Neural progenitor cell (in vitro differentiated cells): ENCODE measurements at regions not wholly inside any gene's neighbourhood (a gene's known extent, or its start where the extent isn't known, plus 50 kb on each side); places are given as distances from the start of the nearest gene placed in this dataset.

ENCODE experiments used
- DNase-seq: peaks from one replicate; pipeline ENCODE4 v3.0.0-alpha.2; 2016; ENCODE audit warnings: low spot score
- H2AFZ ChIP-seq: fragments of 200-600 bp; sonication (generic); replicated peaks from 2 replicates; pipeline ENCODE4 v1.6.1; 2016; ENCODE audit warnings: antibody characterized with exemption
- H3F3A ChIP-seq: fragments of 200-600 bp; sonication (generic); 2 replicates; pipeline ENCODE4 v1.6.1; 2016; ENCODE audit warnings: antibody characterized with exemption, low read depth
- H3K27ac ChIP-seq: fragments of 200-600 bp; sonication (generic); 2 replicates; pipeline ENCODE4 v1.5.1; 2016; ENCODE audit warnings: mild to moderate bottlenecking
- H3K27me3 ChIP-seq: fragments of 200-600 bp; sonication (generic); 2 replicates; pipeline ENCODE4 v1.6.1; 2016; ENCODE audit warnings: mild to moderate bottlenecking, moderate library complexity
- H3K36me3 ChIP-seq: fragments of 200-600 bp; sonication (generic); 2 replicates; pipeline ENCODE4 v1.5.1; 2016
- H3K4me1 ChIP-seq: fragments of 200-600 bp; sonication (generic); 2 replicates; pipeline ENCODE4 v1.6.1; 2016; ENCODE audit warnings: mixed run types
- H3K4me2 ChIP-seq: fragments of 200-600 bp; sonication (generic); 2 replicates; pipeline ENCODE4 v1.6.1; 2016
- H3K4me3 ChIP-seq: fragments of 200-600 bp; sonication (generic); 2 replicates; pipeline ENCODE4 v1.5.1; 2016
- H3K79me2 ChIP-seq: fragments of 200-600 bp; sonication (generic); 2 replicates; pipeline ENCODE4 v1.6.1; 2016; ENCODE audit warnings: low read depth
- H3K9ac ChIP-seq: fragments of 200-600 bp; sonication (generic); 2 replicates; pipeline ENCODE4 v1.6.1; 2016
- H3K9me3 ChIP-seq: fragments of 200-600 bp; sonication (generic); 2 replicates; pipeline ENCODE4 v1.5.1; 2016; ENCODE audit warnings: low read depth
- H4K20me1 ChIP-seq: fragments of 200-600 bp; sonication (generic); 2 replicates; pipeline ENCODE4 v1.6.1; 2016; ENCODE audit warnings: low read depth
- H3K27ac Mint-ChIP-seq: 3 replicates; pipeline ENCODE4 v1.8.0; 2021; ENCODE audit warnings: mixed read lengths
- H3K27me3 Mint-ChIP-seq: 2 replicates; pipeline ENCODE4 v1.8.0; 2022; ENCODE audit warnings: low read depth, mild to moderate bottlenecking, inconsistent platforms, moderate library complexity, mixed read lengths; ENCODE audit not compliant: insufficient read depth
- H3K36me3 Mint-ChIP-seq: 3 replicates; pipeline ENCODE4 v1.8.0; 2021; ENCODE audit warnings: mixed read lengths
- H3K4me1 Mint-ChIP-seq: 3 replicates; pipeline ENCODE4 v1.8.0; 2021; ENCODE audit warnings: mixed read lengths
- H3K4me3 Mint-ChIP-seq: 3 replicates; pipeline ENCODE4 v1.8.0; 2021; ENCODE audit warnings: mild to moderate bottlenecking, moderate library complexity, mixed read lengths
- H3K9me3 Mint-ChIP-seq: 3 replicates; pipeline ENCODE4 v1.8.0; 2020; ENCODE audit warnings: mixed read lengths
- EZH2 ChIP-seq: fragments of 200-600 bp; sonication (generic); IDR thresholded peaks from 2 replicates; pipeline ENCODE4 v1.6.1; 2017; ENCODE audit warnings: antibody characterized with exemption, mild to moderate bottlenecking, moderate library complexity
- EZH2phosphoT487 ChIP-seq: fragments of 200-600 bp; sonication (generic); IDR thresholded peaks from 2 replicates; pipeline ENCODE4 v1.6.1; 2017; ENCODE audit warnings: antibody characterized with exemption
- TF ChIP-seq, protein P1 (sequence below): fragments of 200-600 bp; sonication (generic); IDR thresholded peaks from 2 replicates; pipeline ENCODE4 v1.5.1; 2017; ENCODE audit warnings: antibody characterized with exemption, mild to moderate bottlenecking

DNA sequence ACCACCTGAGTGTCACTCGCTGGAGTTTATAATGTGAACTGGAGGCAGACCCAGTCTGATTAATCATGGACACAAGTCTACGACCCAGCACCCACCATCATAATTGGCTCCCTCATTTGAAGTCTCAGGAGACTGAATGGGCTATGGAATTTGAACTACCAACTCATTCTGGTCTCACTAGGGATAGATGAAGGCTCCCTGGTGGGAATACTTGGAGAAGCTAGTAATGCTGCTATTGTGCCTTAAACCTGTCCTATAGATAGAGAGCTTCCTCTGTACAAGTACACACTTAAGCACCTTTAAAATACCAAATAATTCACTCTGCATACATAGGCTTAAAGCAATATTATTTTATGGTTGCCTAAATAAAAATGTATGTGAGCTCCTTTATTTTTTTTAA, 90.8 kb upstream of the SMARCAD1 start:
- Histone ChIP-seq H3K4me2 (no peak overlapping the region), H3K4me1 (no peaks in the 10 kb centered on the region), H3K9ac (no peak overlapping the region), H3K27me3 (no peaks in the 10 kb centered on the region), H4K20me1 (no peaks in the 10 kb centered on the region), H3K4me3 (no peak overlapping the region), H3K79me2 (no peaks in the 10 kb centered on the region), H3K27ac (no peak overlapping the region), H3K36me3 (no peaks in the 10 kb centered on the region), H3F3A (no peaks in the 10 kb centered on the region), H2AFZ (no peak overlapping the region), H3K9me3 (no peaks in the 10 kb centered on the region)
- DNase-seq, result peak; percentile 25
- Mint-ChIP-seq H3K4me3 (no peak overlapping the region), H3K36me3 (no peaks in the 10 kb centered on the region), H3K27ac (peak overlapping the region; percentile 78), H3K9me3 (no peaks in the 10 kb centered on the region), H3K4me1 (peaks cover 23% of the 10 kb centered on the region), H3K27me3 (peaks cover 2% of the 10 kb centered on the region)
- no peak for TF ChIP-seq EZH2phosphoT487
- TF ChIP-seq EZH2, result no peak
- TF ChIP-seq, protein P1, sequence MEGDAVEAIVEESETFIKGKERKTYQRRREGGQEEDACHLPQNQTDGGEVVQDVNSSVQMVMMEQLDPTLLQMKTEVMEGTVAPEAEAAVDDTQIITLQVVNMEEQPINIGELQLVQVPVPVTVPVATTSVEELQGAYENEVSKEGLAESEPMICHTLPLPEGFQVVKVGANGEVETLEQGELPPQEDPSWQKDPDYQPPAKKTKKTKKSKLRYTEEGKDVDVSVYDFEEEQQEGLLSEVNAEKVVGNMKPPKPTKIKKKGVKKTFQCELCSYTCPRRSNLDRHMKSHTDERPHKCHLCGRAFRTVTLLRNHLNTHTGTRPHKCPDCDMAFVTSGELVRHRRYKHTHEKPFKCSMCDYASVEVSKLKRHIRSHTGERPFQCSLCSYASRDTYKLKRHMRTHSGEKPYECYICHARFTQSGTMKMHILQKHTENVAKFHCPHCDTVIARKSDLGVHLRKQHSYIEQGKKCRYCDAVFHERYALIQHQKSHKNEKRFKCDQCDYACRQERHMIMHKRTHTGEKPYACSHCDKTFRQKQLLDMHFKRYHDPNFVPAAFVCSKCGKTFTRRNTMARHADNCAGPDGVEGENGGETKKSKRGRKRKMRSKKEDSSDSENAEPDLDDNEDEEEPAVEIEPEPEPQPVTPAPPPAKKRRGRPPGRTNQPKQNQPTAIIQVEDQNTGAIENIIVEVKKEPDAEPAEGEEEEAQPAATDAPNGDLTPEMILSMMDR, result no peak

DNA sequence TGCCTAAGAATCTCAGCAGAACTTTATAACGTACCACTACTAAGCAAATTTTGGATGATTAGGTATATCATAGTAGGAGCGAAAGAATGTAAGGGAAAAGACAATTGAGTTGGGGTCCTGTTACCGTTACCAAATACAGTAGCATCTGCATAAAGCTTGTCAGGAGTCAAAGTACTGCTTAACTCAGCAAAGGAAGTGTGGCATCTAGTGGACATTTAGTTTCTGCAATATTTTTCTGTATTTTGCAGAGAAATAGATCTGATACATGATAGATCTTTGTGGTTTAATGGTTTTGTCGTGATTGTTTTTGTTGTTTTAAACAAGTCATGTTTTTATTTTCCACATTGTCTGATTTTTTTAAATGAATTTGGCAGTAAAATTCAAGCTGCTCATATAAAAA, 81.0 kb upstream of the SMARCAD1 start:
- H3F3A ChIP-seq, result no peaks in the 10 kb centered on the region
- no peaks in the 10 kb centered on the region for H4K20me1 ChIP-seq
- H3K27ac Mint-ChIP-seq, result no peak overlapping the region
- no peaks in the 10 kb centered on the region for H3K9me3 ChIP-seq
- H3K4me3 ChIP-seq, result no peak overlapping the region
- H3K9ac ChIP-seq, result no peak overlapping the region
- DNase-seq, result peak; percentile 21
- H3K79me2 ChIP-seq, result no peaks in the 10 kb centered on the region
- H3K27me3 Mint-ChIP-seq, result no peaks in the 10 kb centered on the region
- no peaks in the 10 kb centered on the region for H3K36me3 ChIP-seq
- no peaks in the 10 kb centered on the region for H3K4me1 ChIP-seq
- H3K4me3 Mint-ChIP-seq, result no peak overlapping the region
- TF ChIP-seq EZH2phosphoT487, result no peak
- TF ChIP-seq, protein P1, result peak; percentile 54
- TF ChIP-seq EZH2, result no peak
- no peaks in the 10 kb centered on the region for H3K9me3 Mint-ChIP-seq
- H3K27ac ChIP-seq, result no peak overlapping the region
- H3K36me3 Mint-ChIP-seq, result no peaks in the 10 kb centered on the region
- H3K4me2 ChIP-seq, result no peak overlapping the region
- peak overlapping the region; percentile 79 for H2AFZ ChIP-seq
- H3K27me3 ChIP-seq, result no peaks in the 10 kb centered on the region
- H3K4me1 Mint-ChIP-seq, result no peaks in the 10 kb centered on the region

DNA sequence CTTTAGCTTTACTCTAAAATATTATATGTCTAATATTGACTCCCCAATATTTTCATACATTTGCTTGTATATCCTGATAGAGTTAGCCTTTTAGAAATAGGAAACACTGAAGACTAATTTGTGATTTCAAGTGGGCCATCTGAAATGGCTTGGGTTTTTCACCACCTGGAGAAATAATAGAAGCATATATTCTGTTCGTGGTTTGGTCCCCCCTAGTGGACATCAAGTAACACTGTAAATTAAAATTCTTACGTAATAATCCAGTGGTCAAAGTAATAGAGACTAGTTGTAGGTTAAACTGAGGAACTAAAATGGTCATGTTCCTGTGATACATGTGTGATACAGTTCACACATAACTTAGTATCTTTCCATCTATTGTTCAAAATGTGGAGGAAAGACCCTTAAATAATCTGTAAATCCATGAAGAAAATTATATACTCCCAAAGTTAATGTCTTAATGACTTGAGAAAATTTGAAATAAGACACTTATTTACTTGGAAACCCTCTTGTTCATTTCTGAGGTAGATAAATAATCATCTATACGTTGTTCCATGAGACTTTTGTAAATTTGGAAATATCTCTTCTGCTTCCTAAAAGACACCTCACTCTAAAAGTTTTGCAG, 79.8 kb upstream of the SMARCAD1 start:
- no peak overlapping the region for H2AFZ ChIP-seq
- H3K9ac ChIP-seq, result no peak overlapping the region
- no peaks in the 10 kb centered on the region for H3F3A ChIP-seq
- DNase-seq, result peak; percentile 37
- no peak overlapping the region for H3K4me2 ChIP-seq
- no peaks in the 10 kb centered on the region for H3K27me3 Mint-ChIP-seq
- no peaks in the 10 kb centered on the region for H4K20me1 ChIP-seq
- no peak overlapping the region for H3K27ac ChIP-seq
- no peaks in the 10 kb centered on the region for H3K9me3 ChIP-seq
- H3K4me3 ChIP-seq, result no peak overlapping the region
- H3K4me1 ChIP-seq, result no peaks in the 10 kb centered on the region
- H3K9me3 Mint-ChIP-seq, result no peaks in the 10 kb centered on the region
- no peak overlapping the region for H3K27ac Mint-ChIP-seq
- no peaks in the 10 kb centered on the region for H3K79me2 ChIP-seq
- H3K4me3 Mint-ChIP-seq, result no peak overlapping the region
- no peaks in the 10 kb centered on the region for H3K27me3 ChIP-seq
- no peaks in the 10 kb centered on the region for H3K36me3 ChIP-seq
- H3K4me1 Mint-ChIP-seq, result no peaks in the 10 kb centered on the region
- TF ChIP-seq EZH2phosphoT487, result no peak
- TF ChIP-seq, protein P1, result peak; percentile 73
- no peak for TF ChIP-seq EZH2
- H3K36me3 Mint-ChIP-seq, result no peaks in the 10 kb centered on the region
